ENCODE measurements at regions not wholly inside any gene's neighbourhood (a gene's known extent, or its start where the extent isn't known, plus 50 kb on each side); places are given as distances from the start of the nearest gene placed in this dataset.

DNA sequence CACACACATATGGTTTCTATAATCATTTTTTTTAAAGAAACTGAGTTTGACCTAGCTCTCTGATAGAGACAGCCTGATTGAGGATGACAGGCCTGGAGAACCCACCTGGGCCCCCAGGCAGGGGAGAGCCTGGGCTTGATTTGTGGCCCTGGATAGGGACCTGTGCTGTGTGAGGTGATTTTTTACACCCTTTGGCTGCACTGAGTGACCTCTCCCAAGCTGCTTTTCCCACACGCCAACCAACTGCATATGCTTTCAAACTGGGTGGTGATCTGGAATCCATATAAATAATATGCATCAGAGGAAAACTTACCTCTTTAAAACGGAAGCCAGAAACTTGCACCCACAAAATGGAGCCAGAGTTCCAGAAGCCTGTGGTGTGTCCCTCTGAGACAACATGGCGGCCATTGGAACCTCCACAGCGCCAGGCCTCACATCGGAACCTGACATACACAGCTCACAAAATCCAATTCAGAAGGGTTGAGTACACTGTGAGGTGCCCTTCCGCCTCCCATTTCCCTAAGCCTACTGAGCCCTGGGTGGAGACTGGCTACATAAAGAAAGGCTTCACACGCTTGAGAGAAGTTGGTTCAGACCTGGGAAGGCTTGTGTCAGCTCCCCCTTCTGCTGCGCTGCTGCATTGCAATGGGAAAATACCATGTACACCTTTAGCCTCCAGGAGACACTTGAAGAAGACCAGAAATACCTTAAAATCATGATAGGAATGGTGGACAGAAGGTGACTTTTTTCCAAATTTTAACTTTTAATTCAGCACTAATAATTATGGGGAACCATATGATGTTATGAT is 160.7 kb downstream of the HHIPL2 start:
- no peaks in the 10 kb centered on the region for H3K9me2 ChIP-seq (replicated peaks; ENCODE audit: low read depth, low read length)
- no peaks in the 10 kb centered on the region for H3K27me3 ChIP-seq (ENCODE audit: insufficient read depth, low read length, poor library complexity, severe bottlenecking)
- H3K9ac ChIP-seq (ENCODE audit: low read depth, low read length, poor library complexity, severe bottlenecking): no peak overlapping the region
- H3K36me3 ChIP-seq (ENCODE audit: insufficient read depth, low read length): no peaks in the 10 kb centered on the region
- H3K4me2 ChIP-seq (ENCODE audit: low read depth, low read length, poor library complexity, severe bottlenecking): no peak overlapping the region
- no peak for TF ChIP-seq EZH2phosphoT487 (IDR thresholded peaks at IDR 0.05; ENCODE audit: borderline replicate concordance)
- TF ChIP-seq, protein P1, sequence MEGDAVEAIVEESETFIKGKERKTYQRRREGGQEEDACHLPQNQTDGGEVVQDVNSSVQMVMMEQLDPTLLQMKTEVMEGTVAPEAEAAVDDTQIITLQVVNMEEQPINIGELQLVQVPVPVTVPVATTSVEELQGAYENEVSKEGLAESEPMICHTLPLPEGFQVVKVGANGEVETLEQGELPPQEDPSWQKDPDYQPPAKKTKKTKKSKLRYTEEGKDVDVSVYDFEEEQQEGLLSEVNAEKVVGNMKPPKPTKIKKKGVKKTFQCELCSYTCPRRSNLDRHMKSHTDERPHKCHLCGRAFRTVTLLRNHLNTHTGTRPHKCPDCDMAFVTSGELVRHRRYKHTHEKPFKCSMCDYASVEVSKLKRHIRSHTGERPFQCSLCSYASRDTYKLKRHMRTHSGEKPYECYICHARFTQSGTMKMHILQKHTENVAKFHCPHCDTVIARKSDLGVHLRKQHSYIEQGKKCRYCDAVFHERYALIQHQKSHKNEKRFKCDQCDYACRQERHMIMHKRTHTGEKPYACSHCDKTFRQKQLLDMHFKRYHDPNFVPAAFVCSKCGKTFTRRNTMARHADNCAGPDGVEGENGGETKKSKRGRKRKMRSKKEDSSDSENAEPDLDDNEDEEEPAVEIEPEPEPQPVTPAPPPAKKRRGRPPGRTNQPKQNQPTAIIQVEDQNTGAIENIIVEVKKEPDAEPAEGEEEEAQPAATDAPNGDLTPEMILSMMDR (conservative IDR thresholded peaks at IDR 0.05; ENCODE audit: low read length): peak; percentile 55
- H3K79me2 ChIP-seq (ENCODE audit: insufficient read depth, low read length): no peaks in the 10 kb centered on the region
- 0 out of 2 replicates have a peak, but pooled peaks cover 3% of the 10 kb centered on the region for H3K9me3 ChIP-seq (ENCODE audit: insufficient read depth, low read depth, low read length)
- no peak overlapping the region for H3K4me3 ChIP-seq (ENCODE audit: low read length, poor library complexity, severe bottlenecking)
- H2AFZ ChIP-seq (ENCODE audit: low read length): no peak overlapping the region
- no peaks in the 10 kb centered on the region for H3K4me1 ChIP-seq (ENCODE audit: insufficient read depth, low read length, poor library complexity, severe bottlenecking)
- H4K20me1 ChIP-seq (ENCODE audit: insufficient read depth, low read length, poor library complexity, severe bottlenecking): no peaks in the 10 kb centered on the region
- H3F3A ChIP-seq (ENCODE audit: low read depth): no peaks in the 10 kb centered on the region

DNA sequence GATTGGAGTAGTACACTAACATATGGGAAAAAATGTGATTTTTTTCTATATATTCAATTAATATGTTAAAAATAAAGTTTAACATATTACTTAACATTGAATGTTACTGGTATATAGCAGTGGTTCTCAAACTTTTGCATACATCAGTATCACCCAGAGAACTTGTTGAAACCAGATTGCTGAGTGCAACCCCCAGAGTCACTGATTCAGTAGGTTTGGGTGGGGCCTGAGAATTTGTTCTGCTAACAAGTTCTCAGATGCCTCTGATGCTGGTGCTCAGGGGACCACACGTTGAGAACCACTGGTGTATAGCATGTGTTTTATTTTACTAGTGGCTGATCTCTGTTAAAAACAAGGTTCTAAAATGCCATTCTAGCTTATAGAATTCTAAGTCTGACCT is 161.9 kb downstream of the HHIPL2 start:
- no peaks in the 10 kb centered on the region for H4K20me1 ChIP-seq (ENCODE audit: insufficient read depth, low read length, poor library complexity, severe bottlenecking)
- H3K79me2 ChIP-seq (ENCODE audit: insufficient read depth, low read length): no peaks in the 10 kb centered on the region
- H3K27me3 ChIP-seq (ENCODE audit: insufficient read depth, low read length, poor library complexity, severe bottlenecking): no peaks in the 10 kb centered on the region
- no peak overlapping the region for H3K9ac ChIP-seq (ENCODE audit: low read depth, low read length, poor library complexity, severe bottlenecking)
- H3K4me3 ChIP-seq (ENCODE audit: low read length, poor library complexity, severe bottlenecking): no peak overlapping the region
- TF ChIP-seq, protein P1 (conservative IDR thresholded peaks at IDR 0.05; ENCODE audit: low read length): no peak
- no peak for TF ChIP-seq EZH2phosphoT487 (IDR thresholded peaks at IDR 0.05; ENCODE audit: borderline replicate concordance)
- no peaks in the 10 kb centered on the region for H3K9me2 ChIP-seq (replicated peaks; ENCODE audit: low read depth, low read length)
- no peak overlapping the region for H2AFZ ChIP-seq (ENCODE audit: low read length)
- H3K4me1 ChIP-seq (ENCODE audit: insufficient read depth, low read length, poor library complexity, severe bottlenecking): no peaks in the 10 kb centered on the region
- H3K9me3 ChIP-seq (ENCODE audit: insufficient read depth, low read depth, low read length): 0 out of 2 replicates have a peak, but pooled peaks cover 4% of the 10 kb centered on the region
- H3K36me3 ChIP-seq (ENCODE audit: insufficient read depth, low read length): no peaks in the 10 kb centered on the region
- no peak overlapping the region for H3K4me2 ChIP-seq (ENCODE audit: low read depth, low read length, poor library complexity, severe bottlenecking)
- H3F3A ChIP-seq (ENCODE audit: low read depth): no peaks in the 10 kb centered on the region

DNA sequence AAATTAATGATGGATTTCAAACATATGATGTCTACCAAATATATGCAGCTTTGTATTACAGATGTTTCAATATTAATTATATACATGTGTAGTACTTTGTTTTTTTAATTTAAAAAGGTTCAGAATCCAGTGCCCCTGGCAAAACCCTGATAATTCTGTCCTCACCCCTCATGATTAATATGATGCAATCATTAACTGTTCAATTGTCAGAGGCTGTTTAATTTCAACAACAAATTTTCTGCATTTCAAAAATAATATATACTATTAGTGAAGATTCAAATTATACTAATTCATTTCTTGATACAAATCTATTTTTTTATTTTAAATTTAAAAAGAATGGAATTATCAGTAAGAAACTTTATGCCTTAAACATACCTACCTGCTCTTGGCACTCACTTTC is 162.6 kb downstream of the HHIPL2 start:
- no peaks in the 10 kb centered on the region for H3K27me3 ChIP-seq (ENCODE audit: insufficient read depth, low read length, poor library complexity, severe bottlenecking)
- no peaks in the 10 kb centered on the region for H3F3A ChIP-seq (ENCODE audit: low read depth)
- H3K4me1 ChIP-seq (ENCODE audit: insufficient read depth, low read length, poor library complexity, severe bottlenecking): no peaks in the 10 kb centered on the region
- H2AFZ ChIP-seq (ENCODE audit: low read length): no peak overlapping the region
- H3K4me3 ChIP-seq (ENCODE audit: low read length, poor library complexity, severe bottlenecking): no peak overlapping the region
- H3K9me3 ChIP-seq (ENCODE audit: insufficient read depth, low read depth, low read length): peaks cover 4% of the 10 kb centered on the region; the same call in 1 of the 2 replicates
- H3K36me3 ChIP-seq (ENCODE audit: insufficient read depth, low read length): no peaks in the 10 kb centered on the region
- no peaks in the 10 kb centered on the region for H3K9me2 ChIP-seq (replicated peaks; ENCODE audit: low read depth, low read length)
- TF ChIP-seq, protein P1 (conservative IDR thresholded peaks at IDR 0.05; ENCODE audit: low read length): no peak
- no peak for TF ChIP-seq EZH2phosphoT487 (IDR thresholded peaks at IDR 0.05; ENCODE audit: borderline replicate concordance)
- H3K4me2 ChIP-seq (ENCODE audit: low read depth, low read length, poor library complexity, severe bottlenecking): no peak overlapping the region
- H3K79me2 ChIP-seq (ENCODE audit: insufficient read depth, low read length): no peaks in the 10 kb centered on the region
- no peaks in the 10 kb centered on the region for H4K20me1 ChIP-seq (ENCODE audit: insufficient read depth, low read length, poor library complexity, severe bottlenecking)
- H3K9ac ChIP-seq (ENCODE audit: low read depth, low read length, poor library complexity, severe bottlenecking): no peak overlapping the region
